Uterus (tissue), 2 donors: ENCODE measurements at regions not wholly inside any gene's neighbourhood (a gene's known extent, or its start where the extent isn't known, plus 50 kb on each side); places are given as distances from the start of the nearest gene placed in this dataset.

Experiments used
- CTCF ChIP-seq, 4 experiments: fragments of 200-600 bp in 2 of 4; fragments of 450-650 bp in 2 of 4; sonication (generic) in 2 of 4; IDR thresholded peaks; one replicate each; pipeline ENCODE4 v1.5.1; 2016 to 2019; ENCODE audit warnings: antibody characterized with exemption in 4 of 4, mild to moderate bottlenecking in 2 of 4, moderate library complexity in 1 of 4
- POLR2A ChIP-seq, 2 donors: fragments of 450-650 bp; IDR thresholded peaks; one replicate each; pipeline ENCODE4 v1.6.1; 2016; ENCODE audit warnings: antibody characterized with exemption in 2 of 2, mild to moderate bottlenecking in 1 of 2, moderate library complexity in 1 of 2

- TF ChIP-seq POLR2A (IDR thresholded peaks at IDR 0.05) (no peak), CTCF (IDR thresholded peaks at IDR 0.05) (no peak)
Measured at GRCh38 chr20:51218603-51219002, 195.7 kb upstream of the KCNG1 start.
